Sciatic nerve (tissue), 2 donors: ENCODE measurements at regions not wholly inside any gene's neighbourhood (a gene's known extent, or its start where the extent isn't known, plus 50 kb on each side); places are given as distances from the start of the nearest gene placed in this dataset.

Experiments
- ATAC-seq: fragments of 200-7000 bp; cut with Tn5 transposase; one replicate; pipeline ENCODE4 v1.9.1; 2020; ENCODE audit warnings: mild to moderate bottlenecking, moderate library complexity
- DNase-seq: peaks from one replicate; pipeline ENCODE4 v3.0.0-alpha.2; 2020; ENCODE audit warnings: low spot score
- intact Hi-C: fragments of 100-400 bp; cut with DNase I; formaldehyde crosslinking; loops from one replicate; pipeline ENCODE4 v1.14.2; 2022
- donor health status: DM: no; HTN: no; CAD: no.
- donor health status: DM: no; HTN: no; CAD: no.

- DNase-seq (no peak), ATAC-seq (no peak)
- intact Hi-C loops = no loop called here
Observed at GRCh38 chr13:79792716-79793115, 311.8 kb downstream of the NDFIP2 start.

- intact Hi-C loops = no loop called here
- DNase-seq = no peak
- ATAC-seq = no peak
Observed at GRCh38 chr13:79791471-79792042, 310.6 kb downstream of the NDFIP2 start.

DNA sequence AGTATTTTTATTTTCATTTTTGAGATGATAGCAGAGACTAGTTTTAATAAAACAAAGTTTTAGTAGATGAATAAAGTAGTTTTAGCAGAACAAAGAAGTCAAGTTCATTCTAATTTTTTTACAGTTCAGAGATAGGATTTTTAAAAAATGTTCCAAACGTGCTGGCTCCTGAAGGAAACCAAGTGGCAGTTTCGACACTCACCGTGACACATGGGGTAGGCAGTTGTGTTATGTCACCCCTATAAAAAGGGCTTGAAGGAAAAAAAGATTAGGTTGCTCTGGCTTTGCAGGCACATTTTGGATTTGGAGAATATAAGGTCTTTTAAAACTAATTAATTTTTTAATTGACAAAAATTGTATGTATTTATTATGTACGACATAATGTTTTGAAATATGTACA is 305.2 kb downstream of the NDFIP2 start:
- intact Hi-C loops = no loop called here
- DNase-seq = no peak
- ATAC-seq = no peak

- intact Hi-C loops = no loop called here
- DNase-seq (peak; percentile 69), ATAC-seq (peak; percentile 72)
Observed at GRCh38 chr13:79782541-79783205, 301.7 kb downstream of the NDFIP2 start.

- ATAC-seq (no peak), DNase-seq (no peak)
- intact Hi-C loops = no loop called here
Observed at GRCh38 chr13:79781829-79782540, 301.0 kb downstream of the NDFIP2 start.

GRCh38 chr13:79780240-79780639 is 299.3 kb downstream of the NDFIP2 start:
- ATAC-seq (peak; percentile 63), DNase-seq (no peak)
- intact Hi-C loops = no loop called here

GRCh38 chr13:79779761-79780160 is 298.8 kb downstream of the NDFIP2 start:
- intact Hi-C loops = no loop called here
- ATAC-seq (peak; percentile 93), DNase-seq (no peak)

GRCh38 chr13:79778741-79779460 is 297.9 kb downstream of the NDFIP2 start:
- intact Hi-C loops = no loop called here
- no peak for ATAC-seq
- DNase-seq = no peak

- intact Hi-C loops = no loop called here
- DNase-seq = no peak
- no peak for ATAC-seq
Observed at GRCh38 chr13:79777504-79777903, 296.5 kb downstream of the NDFIP2 start.

DNA sequence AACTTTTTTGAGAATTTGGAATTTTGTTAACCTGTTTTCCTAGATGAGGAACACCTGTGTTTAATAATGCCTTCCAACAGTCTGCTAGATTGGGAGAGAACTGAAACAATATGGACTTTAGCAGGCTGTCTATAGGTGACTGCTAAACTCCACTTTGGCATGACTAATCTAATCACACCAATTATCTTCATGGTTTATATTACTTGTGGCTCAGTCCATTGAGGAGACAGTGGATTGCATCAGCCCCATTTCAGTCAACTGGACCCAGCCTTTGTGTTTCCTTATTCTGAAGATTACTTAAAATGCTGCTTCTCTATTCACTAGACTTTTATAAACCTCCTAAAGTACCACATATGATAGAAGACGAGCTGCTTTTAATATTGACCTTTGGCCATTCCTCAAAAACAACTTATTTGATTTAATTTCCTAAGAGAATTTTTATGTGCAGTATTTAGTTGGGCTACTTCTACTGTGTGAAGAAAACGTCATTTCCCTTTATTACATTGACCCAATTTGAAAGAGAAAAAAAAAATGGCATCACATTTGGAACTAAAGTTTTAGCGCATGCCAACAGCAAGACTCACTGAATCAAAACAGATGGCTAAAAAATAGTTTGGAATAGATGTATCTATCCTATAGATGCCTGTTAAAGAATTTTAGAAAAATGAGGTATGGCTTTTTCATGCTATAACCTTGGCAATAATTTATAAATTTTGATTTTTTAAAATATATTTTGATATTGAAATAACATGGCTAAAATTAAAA is 295.8 kb downstream of the NDFIP2 start:
- DNase-seq = no peak
- intact Hi-C loops = no loop called here
- ATAC-seq = no peak

GRCh38 chr13:79775830-79776229 is 294.9 kb downstream of the NDFIP2 start:
- intact Hi-C loops = no loop called here
- DNase-seq = no peak
- peak; percentile 46 for ATAC-seq

GRCh38 chr13:79772811-79773210 is 291.9 kb downstream of the NDFIP2 start:
- ATAC-seq (no peak), DNase-seq (no peak)
- intact Hi-C loops = no loop called here

DNA sequence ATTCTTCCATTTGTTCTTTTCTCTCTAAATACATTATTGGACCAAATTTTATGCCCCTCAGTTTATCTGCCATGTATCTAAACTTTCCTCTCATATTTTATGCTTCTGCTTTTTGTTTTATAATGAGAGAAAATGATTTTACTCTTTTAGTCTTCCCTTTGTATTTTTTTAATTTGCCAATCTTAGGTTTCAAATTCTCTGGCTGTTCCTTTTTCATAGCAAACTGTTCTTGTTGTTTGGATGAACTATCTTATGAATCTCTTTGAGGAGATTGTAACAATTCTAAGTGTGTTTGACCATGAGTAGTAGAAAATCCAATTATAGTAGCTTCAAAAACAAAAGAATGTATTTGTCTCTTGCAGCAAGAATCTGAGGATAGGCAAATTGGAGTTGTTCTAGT is 290.5 kb downstream of the NDFIP2 start:
- ATAC-seq (no peak), DNase-seq (no peak)
- intact Hi-C loops = no loop called here

GRCh38 chr13:79770056-79770455 is 289.1 kb downstream of the NDFIP2 start:
- ATAC-seq = no peak
- DNase-seq = no peak
- intact Hi-C loops = no loop called here

DNA sequence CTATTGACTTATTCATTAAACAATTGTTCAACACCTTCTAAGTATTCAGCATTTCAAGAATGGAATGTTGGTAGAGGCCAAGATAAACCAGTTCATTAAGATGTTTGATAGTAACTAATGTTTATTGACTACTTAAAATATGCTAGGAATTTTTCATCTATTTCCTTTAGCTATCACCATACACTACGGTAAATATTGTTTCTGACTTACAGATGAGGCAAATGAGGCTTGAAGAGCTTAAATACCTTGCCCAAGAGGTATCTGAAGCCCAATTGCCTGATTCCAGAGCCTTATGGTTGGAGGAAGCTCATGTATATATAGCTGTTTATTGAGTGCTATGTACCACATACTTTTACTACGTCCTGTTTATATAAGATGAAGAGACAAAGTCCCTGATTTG is 286.2 kb downstream of the NDFIP2 start:
- ATAC-seq (no peak), DNase-seq (no peak)
- intact Hi-C loops = no loop called here

DNA sequence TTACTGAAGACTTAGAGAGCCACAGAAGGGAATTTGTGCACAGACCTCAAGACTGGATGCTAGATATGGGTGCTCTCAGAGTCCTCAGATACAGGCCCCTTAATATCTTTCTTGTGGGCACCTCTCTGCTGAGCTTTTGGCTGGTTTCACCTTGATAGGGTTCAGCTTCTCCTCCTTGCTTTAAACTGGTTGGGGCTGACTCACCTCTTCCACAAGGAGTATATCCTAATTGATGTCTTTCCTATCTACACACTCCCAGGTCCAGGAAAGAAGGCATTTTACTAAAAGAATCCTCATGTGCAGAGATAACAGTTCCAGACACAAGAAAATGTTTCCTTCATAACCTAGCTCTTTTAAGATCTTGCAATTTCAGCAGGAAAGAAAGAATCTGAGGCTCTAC is 284.4 kb downstream of the NDFIP2 start:
- DNase-seq = no peak
- ATAC-seq = no peak
- intact Hi-C loops = no loop called here

- ATAC-seq = peak; percentile 97
Observed at GRCh38 chr13:79749984-79750551, 269.1 kb downstream of the NDFIP2 start.

DNA sequence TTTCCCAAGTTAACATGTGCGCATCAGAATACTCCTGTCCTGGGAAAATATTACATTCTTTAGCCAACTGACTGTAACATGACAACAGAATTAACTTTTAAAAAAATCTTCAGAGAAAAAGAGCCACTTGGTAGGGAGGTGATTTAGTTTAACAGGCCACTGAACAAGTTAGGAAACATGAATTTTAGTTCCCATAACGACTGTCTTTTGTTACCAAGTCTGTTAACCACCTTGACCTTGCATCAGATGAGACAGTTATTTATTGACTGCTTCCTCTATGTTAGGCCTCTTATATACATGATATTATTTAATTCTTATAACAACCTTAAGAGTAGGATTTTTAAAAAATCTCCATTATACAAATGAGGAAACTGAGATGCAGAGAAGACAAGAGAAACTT is 268.6 kb downstream of the NDFIP2 start:
- no peak for ATAC-seq
- intact Hi-C loops = no loop called here
- DNase-seq = no peak

More at GRCh38 chr13:79749984-79750551, 269.1 kb downstream of the NDFIP2 start:
- peak; percentile 72 for DNase-seq
- intact Hi-C loops = no loop called here

DNA sequence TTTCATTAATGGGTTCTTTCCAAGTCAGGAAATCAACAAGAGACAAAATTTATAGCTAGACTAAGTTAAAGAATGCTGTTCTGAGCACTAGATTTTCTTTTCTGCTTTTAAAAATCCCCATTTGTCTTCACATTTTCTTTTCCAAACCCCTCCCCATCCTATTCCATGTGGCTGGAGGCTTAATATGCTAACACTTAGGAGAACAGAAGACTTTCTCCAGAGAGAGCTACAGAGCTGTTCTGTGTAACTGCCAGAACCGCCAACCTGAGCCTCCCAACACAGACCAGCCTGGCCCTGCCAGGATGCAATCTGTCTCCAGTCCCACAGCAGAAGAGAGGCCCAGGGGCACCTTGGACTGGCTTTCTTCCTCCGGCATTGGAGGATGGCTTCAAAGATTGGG is 264.1 kb downstream of the NDFIP2 start:
- no peak for ATAC-seq
- intact Hi-C loops = no loop called here

More for the DNA sequence above, 264.1 kb downstream of the NDFIP2 start:
- no peak for DNase-seq
